DMS 273 treated with DMSO at 0.1 percent for 48 hours (cell line): ENCODE measurements at regions not wholly inside any gene's neighbourhood (a gene's known extent, or its start where the extent isn't known, plus 50 kb on each side); places are given as distances from the start of the nearest gene placed in this dataset.
"Not testable (repeated sequence)": the region's sequence is repeated elsewhere in the genome, so short reads cannot be mapped to it uniquely, and the experiment has no call there.

ENCODE experiments used
- DNase-seq: peaks from one replicate; lab custom pipeline; 2025; lab: John Stamatoyannopoulos, UW

DNA sequence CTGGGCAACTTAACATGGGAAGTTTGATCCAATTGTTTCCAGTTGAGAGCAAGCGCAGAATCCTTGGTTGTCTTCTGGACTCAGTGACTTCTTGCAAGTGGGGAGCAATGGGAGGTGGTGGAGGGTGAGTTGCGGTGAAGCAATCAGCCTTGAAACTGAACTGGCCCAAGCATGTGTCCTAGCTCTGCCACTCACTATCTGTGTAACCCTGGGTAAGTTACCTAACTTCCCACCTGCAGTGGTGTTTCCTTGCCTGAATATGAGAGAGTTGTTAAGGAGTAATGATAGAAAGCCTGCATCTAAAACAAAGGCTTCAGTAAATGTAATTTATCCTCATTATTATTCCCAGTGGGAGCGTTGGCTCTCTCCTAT is 132.5 kb upstream of the NFIA start:
- DNase-seq: no peak

DNA sequence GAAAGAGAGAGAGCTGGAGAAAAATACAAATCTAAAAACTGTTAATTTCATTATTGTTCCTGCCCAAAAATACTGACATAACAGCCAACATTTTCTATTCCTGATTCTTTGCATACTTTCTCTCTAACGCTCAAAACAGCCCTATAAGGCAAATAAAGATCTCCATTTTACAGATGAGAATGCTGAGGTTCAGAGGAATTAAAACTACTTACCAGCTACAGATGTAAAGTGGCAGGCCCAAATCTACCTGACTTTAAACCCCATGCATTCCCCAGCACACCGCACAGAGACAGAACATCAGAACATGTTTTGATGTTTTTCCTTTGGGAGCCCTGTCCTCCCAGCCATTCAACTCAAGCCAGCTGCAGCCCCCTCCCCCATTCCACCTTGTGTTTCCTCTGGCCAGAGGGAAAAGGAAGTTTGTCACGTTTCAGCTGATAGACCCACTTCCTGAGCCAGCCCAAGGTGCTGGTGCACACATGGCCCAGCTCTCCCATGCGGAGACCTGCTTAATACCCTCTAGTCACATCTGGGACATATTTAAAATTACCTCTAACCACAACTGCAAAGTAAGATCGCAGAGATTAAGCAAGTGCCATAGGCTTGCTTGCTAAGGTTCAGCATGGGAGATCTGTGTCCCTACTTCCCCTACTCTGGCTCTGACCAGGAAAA is 133.1 kb upstream of the NFIA start:
- no peak for DNase-seq

DNA sequence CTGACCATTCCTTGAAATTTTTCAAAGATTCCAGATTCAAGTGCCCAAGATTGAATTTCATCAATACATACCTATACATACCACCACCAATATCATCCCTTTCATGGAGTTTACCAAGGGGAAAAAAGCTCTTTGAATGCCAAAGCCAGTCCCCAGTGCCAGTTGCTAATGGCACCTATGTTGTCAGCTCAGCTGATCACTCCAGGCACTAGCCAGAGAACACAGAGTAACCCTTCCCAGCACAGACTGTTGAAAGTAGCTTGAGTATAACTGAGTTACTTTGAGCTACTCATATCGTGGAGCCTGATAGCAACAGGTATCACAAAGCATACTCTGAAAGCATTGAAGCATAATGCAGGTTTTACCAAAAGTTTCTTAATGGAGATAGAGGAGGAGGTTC is 133.9 kb upstream of the NFIA start:
- no peak for DNase-seq

DNA sequence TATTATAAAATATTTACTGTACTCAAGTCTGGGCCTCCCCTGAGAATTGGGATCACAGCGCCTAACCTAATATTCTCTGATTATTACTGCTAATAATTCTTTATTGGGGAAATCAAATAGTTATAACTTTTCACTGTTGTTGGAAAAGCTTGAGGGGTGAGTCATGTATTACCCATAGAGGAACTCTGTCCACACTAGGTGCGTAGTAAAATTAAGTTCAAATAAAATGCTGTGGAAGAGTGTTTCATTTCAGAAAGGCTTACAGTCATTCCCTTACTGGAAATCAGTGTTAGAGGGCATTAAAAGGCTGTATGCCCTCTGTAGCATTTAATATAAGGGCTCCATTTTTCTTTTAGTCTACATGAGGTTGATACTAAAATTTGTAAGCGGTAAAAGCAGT is 135.0 kb upstream of the NFIA start:
- DNase-seq: no peak

DNA sequence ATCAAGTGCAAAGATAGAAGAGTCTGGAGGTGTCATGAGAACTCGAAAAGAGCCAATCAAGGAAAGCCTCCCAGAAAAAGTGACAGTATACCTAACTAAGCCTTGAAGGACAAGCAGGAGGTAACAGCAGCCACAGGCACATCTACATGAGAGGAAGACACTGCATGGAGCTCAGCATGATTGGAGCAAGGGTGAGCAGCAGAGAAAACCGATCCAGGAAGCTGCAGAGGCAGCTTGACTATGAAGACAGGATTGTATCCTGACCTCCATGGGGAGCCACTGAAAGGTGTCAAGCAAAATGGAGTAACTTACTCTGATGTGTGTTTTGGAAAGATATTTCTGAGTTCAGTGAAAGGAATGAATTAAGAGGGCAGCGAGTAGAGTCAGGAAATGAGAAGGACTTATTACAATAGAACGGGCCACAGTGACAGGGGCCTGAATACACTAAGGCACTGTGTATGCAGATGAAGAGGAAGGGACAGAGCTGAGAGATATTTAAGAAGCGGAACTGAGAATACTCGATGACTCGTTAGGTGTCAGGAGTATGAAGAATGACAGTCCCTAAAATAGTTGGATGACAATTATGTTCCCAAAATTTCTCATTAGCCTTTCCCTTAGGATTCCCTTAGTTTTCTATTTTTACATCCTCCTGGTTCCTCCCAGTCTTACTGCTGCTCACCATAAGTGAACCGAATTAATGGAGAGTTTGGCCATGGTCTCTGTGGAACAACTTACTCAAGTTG is 139.3 kb upstream of the NFIA start:
- no peak for DNase-seq

DNA sequence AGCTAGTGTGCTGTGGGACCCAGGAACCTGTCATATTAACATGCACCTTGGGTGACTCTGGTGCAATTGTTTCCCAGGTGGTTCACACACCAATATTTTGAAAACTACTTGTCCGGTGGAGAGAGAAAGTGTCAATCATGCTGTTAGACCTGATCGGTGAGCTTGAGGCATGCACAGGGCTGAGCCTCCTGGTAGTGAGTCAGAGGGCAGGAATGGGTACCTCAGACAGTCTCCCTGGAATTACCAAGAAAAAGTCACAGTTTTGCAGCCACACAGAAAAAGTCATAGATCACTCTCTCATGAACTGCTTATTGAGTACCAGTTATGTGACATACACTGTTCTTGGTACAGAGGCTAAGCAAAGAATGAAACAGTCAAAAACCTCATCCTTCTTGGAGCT is 140.1 kb upstream of the NFIA start:
- DNase-seq: no peak

DNA sequence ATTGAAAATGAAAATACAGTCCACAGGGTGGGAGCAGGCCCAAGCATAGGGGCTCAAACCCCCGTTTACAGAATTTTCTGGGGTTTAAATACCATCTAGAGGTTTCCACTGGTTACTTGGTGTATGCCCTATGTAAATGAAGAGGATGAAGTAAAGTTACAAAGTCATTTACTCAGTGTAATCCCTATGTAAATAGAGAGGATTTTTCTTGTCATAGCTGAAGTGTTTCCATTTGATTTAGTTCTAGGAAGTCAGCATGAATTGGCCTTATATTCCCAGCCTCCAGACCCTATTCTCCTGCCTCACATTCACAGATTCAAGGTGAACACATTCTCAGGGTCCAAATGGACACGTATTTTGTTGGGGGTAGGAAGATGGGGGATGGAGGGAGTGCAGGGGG is 141.7 kb upstream of the NFIA start:
- not testable (repeated sequence) for DNase-seq

DNA sequence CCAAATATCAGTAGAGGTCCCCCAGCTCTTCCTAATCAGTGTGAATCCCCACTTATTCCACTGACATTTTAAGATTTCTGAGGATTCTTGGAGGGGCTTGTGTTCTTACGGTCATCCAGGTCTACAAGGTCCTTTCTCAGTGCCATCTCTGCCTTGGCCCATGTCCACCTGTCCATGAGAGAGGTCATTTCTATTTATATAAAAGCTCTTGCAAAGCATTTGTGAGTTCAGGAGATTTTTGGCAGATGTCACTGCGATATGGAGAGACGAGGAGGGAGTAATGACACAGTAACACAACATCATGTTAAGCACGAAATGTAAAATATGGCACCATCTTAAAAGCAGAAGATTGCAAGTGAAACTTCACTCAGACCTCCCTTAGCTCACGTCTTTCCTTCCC is 144.6 kb upstream of the NFIA start:
- DNase-seq: no peak

DNA sequence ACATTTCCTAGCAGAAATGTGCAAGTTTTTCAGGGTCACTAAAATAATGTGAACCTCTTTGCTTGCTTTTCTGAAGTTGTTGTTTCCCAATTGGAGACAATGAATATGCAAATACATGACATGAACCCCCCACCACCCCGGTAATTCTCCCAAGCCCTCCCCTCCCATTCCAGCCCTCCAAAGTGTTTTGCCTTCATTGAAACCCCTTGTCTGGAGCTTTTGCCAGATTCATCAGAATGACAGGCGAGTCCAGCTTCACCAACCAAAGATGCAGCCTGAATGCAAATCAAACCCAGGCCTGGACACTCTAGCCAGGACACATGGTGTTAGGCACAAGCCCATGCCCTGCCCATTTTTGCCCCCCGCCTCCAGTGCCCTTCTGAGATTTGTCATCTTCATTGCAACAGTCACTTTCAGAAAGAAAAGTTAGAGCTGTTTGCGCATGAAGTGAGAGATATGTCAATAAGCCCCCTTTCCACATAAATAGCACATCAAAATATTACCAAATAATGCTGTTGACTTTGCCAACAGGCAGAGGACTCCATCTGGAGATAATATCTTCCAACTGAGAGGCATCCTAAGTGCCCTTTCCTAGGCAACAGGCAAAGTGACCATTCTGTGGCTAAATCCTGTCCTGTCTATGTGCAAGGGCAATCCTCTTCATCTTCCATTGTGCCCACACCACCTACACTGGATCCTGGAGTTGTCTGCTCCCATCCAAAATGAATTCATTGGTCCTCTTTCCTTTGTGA is 145.6 kb upstream of the NFIA start:
- no peak for DNase-seq

DNA sequence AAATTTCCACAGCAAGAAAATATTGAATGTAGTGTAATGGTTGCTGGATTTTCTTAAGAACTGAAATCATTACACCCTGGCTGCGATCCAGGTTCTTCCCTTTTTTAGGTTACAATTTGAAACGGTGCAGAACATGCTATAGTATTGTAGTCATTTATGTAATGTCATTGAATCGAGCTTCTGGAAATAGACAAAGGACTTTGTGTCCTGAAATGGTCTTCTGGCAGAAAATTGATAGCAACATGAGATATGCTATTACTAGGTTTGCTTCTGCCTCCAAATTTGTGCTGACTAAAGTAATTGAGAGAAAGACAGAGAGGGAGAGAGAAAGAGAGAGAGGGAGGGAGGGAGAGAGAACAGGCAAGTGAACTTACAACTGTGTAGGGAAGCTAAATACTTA is 146.2 kb upstream of the NFIA start:
- no peak for DNase-seq

DNA sequence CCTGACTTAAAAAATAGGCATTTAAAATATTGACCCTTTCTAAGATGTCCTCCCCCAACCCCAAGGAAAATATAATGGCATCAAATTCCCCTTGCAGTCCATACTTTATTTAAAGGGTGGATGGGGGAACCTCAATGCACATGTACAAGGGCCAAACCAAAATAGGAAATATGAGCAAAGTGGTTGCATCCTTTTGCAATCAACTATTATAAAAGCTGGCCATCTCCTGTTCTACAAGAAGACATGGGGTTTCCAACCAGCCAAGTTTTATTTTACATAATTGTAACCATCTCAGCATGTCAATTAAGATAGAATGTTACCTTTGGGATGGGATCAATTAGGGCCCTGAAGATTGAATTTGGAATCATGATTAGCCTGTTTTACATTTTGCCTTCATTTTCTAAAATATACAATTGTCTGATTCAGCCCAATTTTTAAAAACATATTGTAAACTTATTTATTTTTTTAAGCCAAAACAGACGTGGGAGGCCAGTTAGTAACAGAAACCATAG is 146.7 kb upstream of the NFIA start:
- no peak for DNase-seq

DNA sequence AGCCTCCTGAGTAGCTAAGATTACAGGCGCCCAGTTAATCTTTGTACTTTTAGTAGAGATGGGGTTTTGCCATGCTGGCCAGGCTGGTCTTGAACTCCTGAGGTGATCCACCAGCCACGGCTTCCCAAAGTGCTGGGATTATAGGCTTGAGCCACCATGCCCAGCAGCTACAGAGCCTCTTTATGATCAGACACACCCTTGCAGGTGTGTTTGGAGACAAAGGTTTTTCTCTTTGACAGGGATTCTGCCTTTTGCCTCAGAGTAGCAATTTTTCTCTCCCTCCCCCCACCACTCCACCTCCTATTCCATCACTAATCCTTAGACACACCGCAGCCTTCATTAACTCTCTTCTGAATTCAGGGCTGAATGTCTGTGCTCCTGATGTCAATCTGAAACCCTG is 152.2 kb upstream of the NFIA start:
- no peak for DNase-seq

DNA sequence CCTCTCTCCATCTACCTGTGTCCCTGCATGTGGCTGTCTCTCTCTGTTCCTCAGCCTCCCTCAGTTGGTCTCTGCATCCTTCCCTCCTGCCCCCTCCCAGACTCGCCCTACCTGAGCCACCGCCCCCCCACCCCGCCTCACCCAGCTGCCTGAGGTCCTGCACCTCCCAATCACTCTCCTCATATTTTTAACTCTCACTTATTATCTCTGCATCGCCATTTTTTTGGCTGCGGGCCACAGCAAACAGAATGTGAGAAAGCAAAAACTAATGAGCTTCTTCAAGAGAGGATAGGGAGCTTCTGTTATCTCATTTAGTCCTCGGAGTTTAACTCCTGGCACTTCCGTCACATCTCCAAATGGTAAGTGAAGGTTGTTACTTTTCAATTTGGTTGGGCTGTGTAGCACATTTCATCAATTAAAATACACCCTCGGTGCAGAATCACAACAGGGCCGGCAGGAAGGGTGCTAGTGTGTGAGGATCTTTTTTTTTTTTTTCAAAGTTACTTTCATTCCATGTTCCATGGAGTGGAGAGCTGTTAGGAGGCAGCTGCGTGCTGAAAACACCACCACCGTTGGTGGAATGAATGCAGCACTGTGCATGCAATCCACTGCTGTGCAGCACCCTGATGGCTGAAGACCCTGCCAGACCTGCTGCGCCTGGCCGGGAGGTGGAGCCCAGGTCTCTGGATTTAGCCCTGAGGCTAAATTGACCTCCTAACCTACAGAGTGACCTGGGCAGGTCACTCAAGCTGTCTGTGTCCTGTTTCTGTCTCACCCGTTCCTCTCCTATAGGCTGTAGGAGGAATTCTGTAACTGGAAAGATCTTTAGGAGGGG is 157.2 kb upstream of the NFIA start:
- DNase-seq: no peak

DNA sequence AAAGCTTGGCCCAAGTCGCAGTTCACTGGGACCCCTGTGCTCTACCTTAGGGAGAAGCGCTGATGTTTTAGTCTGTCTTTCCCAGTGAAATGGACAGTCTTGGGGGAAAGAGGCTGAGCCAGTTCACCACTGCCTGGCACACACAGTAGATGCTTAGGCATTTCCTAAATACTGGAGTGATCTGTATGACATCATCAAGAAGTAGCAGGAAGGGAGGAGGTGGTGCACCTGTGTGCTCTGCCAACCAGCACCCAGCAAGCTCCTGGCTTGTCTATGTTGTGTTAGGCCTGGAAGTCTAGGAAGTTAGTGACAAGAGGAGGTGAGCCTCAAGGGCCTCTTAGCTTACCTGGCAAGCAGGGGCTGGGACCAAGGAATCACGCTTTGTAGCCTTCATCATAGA is 158.2 kb upstream of the NFIA start:
- DNase-seq: no peak

DNA sequence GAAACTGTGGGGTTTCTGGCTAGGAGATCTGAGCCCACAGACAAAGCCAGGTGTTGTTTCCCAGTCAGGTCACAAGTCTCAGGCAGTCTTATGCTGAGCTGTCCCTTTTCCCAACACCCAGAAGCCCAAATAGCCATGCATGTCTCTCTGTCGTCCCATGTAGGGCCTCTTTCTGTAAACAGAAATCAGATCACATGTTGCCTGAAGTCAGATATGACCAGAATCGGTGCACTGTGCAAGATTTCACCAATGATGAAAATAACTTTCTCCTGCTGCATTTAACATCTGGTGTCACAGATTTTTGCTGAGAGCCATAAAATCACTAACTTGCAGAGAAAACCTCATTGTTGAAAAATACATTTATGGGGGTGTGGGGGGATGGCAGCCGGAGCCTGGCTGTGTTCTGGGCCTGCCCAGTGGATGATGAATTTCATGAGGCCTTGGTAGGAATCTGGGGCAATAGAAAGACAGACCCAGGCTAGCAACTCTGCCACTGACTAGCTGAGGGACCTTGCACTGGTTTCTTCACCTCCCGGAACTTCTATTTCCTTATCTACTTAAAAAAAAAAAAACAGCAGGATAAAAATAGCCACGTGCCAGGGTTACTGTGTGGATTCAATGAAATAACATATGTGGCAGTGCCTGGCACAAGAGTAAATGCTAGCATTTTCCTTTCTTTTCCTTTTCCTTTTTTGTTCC is 158.8 kb upstream of the NFIA start:
- no peak for DNase-seq

DNA sequence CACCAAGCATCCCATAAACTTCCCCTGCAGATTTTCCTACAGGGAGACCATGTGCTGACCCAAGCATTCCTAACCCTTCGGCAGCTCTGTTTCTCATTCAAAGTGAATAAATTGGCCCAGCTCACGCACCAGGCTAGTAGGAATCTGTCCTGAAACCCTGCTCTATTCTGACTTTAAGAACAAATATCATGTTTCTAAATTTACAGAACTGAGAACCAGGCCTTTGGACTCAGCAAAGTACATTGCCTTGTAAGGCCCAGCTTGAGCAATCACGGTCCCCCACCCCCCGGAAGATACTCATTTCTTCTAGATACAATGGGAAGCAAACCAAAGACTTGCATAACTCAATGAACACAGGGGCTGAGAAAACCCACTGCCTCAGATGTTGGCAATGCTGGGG is 160.1 kb upstream of the NFIA start:
- no peak for DNase-seq

DNA sequence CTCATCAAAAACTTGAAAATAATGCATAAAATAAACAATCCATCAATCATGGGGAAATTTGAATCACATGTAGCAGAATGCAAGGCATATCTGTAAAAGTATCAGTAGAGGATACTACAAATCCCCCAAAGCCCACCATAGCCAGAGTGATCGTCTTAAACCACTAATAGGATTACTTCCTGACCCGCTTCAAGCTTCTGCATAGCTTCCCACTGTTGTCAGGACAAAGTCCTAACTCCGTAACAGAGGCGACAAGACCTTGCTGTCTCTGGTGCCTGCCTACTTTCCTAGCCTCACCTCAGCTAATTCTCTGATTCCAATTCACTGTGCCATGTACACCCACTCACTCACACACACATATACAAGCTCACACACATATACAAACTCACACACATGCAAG is 161.2 kb upstream of the NFIA start:
- no peak for DNase-seq

DNA sequence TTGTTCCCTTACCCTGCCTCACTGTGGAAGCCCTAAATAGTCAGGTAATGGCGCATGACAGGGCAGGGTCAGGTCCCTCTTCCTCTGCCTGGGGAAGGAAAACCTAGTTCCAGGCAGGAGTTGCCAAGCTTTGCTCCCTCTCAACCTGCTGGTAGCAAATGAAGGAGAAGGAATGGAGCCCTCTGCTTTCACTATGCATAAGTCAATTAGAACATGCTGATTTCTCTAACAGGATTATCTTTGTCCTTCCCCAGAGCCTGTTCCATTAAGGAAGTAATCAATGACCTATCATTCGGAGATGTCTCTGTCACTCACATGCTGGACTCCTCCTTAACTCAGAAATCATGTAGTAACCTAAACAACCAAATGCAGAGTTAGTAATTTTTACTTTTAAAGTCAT is 161.8 kb upstream of the NFIA start:
- DNase-seq: no peak

DNA sequence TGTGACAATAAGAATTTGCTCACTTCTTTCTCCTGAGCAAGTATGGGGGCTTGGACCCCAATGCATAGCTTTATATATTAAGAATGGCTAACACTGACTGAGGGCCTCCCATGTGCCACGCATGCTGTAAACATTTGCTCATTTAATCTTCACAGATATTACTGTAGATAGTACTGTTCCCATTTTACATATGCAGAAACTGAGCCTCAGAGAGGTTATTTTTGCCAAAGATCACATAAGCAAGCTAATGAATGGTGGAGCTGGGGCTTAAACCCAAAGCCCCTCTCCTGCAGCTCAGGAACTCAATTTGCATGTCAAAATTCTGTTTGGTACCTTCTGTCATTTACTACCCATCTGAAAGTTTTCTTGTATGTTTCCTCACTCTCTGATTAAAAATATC is 163.5 kb upstream of the NFIA start:
- DNase-seq: no peak

DNA sequence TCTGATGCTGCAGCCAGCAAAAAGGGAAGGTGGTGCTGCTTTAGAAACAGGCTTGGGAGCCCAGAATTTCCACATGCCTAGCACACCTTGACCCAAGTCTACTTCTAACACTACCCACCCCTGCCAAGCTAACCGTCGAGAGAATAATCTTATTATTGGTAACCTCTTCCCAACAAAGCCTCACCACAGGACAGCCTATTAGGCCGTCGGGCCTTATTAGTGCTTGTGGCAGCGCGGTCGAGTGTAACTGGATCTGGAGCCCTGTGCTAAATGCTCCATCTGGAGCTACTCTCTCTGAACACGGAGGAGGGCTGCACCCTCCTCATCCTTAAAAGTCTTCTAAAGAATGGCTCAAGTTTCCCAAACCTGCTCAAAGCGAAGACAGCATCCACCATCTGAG is 165.5 kb upstream of the NFIA start:
- peak; percentile 91 for DNase-seq

DNA sequence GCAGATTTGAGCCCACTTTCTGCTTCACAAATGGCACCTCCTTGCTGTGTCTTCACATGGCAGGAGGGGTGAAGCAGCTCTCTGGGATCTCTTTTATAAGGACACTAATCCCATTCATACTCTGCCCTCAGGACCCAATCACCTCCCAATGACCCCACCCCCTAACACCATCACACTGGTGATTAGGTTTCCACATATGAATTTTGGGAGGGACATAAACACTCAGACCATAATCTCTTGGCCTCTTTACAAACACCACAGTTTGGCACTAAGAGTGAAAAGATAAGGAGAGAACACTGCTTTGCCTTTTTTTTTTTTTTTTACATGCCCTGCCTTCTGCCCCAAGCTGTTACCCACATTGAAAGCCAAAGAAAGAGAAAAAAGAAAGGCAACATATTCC is 166.2 kb upstream of the NFIA start:
- peak; percentile 58 for DNase-seq

DNA sequence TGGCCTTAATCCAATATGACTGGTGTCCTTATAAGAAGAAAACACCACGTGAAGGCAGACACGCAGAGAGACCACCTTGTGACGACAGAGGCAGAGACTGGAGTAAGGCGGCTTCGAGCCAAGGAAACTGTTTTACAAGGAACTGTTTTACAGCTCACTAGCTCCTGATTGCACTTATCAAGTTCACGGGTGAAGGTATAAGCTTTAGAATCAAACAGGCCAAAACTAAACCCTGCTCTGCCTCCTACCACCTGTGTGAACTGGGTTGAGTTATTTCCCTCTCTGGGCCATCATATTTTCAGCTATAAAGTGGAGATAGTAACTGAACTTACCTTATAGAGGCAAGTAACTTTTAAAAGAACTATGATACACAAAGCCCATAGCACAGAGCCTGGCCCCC is 166.9 kb upstream of the NFIA start:
- no peak for DNase-seq
